MM.1S (cell line): ENCODE measurements at regions not wholly inside any gene's neighbourhood (a gene's known extent, or its start where the extent isn't known, plus 50 kb on each side); places are given as distances from the start of the nearest gene placed in this dataset.

Experiments
- CTCF ChIP-seq: fragments of 300-600 bp; sonication (generic); IDR thresholded peaks from 2 replicates; pipeline ENCODE4 v1.5.1; 2016; ENCODE audit warnings: antibody characterized with exemption, low read length, mixed read lengths
- EZH2 ChIP-seq: fragments of 300-600 bp; sonication (generic); optimal IDR thresholded peaks from 2 replicates; pipeline ENCODE3; 2017; ENCODE audit warnings: low read depth, mild to moderate bottlenecking, antibody characterized with exemption, low read length, mixed read lengths
- EZH2phosphoT487 ChIP-seq: fragments of 300-600 bp; sonication (generic); IDR thresholded peaks from 2 replicates; pipeline ENCODE4 v1.6.1; 2018; ENCODE audit warnings: antibody characterized with exemption, low read length

- TF ChIP-seq EZH2phosphoT487 (no peak), EZH2 (no peak), CTCF (no peak)
Measured at GRCh38 chr1:30405631-30406212, 317.7 kb downstream of the MATN1 start.
